ENCODE measurements at regions not wholly inside any gene's neighbourhood (a gene's known extent, or its start where the extent isn't known, plus 50 kb on each side); places are given as distances from the start of the nearest gene placed in this dataset.

DNA sequence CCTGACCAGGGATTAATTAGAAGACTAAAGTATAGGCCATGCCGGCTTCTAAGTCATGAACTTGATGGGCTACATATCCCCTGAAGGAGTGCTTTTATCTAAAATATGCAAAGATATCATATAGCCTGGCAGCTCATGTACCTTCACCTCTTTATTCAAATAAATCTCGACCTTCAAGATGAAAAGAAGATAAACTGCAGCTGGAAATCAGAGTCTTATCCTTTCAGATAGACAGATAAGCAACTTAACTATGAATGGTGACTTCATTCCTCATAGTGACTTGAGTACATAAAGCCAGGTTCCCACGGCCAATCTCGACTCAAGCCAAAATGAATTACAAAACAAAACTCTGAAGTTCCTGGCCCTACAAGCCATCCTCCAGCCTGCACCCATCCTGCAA, 165.3 kb upstream of the KLHL29 start:
- H3K27ac ChIP-seq (ENCODE audit: low read length): no peak overlapping the region
- TF ChIP-seq EZH2 (IDR thresholded peaks at IDR 0.05; ENCODE audit: borderline replicate concordance, low read depth, low read length, severe bottlenecking): no peak
- no peak for TF ChIP-seq CTCF (IDR thresholded peaks at IDR 0.05; ENCODE audit: borderline replicate concordance, extremely low read depth, low read length, poor library complexity, severe bottlenecking)
- H3K4me3 ChIP-seq (ENCODE audit: low read depth in 1 of 2, low read length in 2 of 2): no peak overlapping the region
- no peaks in the 10 kb centered on the region for H3K36me3 ChIP-seq (ENCODE audit: insufficient read depth, low read length)
- no peaks in the 10 kb centered on the region for H3K79me2 ChIP-seq (ENCODE audit: insufficient read depth, low read length)
- H3K9ac ChIP-seq (ENCODE audit: low read depth, low read length): no peak overlapping the region
- no peaks in the 10 kb centered on the region for H3K4me1 ChIP-seq (ENCODE audit: insufficient read depth, low read length)
- no peaks in the 10 kb centered on the region for H3K9me3 ChIP-seq (ENCODE audit: insufficient read depth, low read length, severe bottlenecking)
- no peaks in the 10 kb centered on the region for H4K20me1 ChIP-seq (ENCODE audit: insufficient read depth, low read length)
- ATAC-seq (ENCODE audit: insufficient read depth, low read depth) (no peak), DNase-seq (no peak)
- H3K4me2 ChIP-seq (ENCODE audit: insufficient read depth, low read length): no peak overlapping the region
- no peak overlapping the region for H2AFZ ChIP-seq (ENCODE audit: low read depth, low read length)
- H3K27me3 ChIP-seq (ENCODE audit: insufficient read depth, low read length, poor library complexity): no peaks in the 10 kb centered on the region

GRCh38 chr2:23220513-23221094, 164.4 kb upstream of the KLHL29 start:
- TF ChIP-seq CTCF (IDR thresholded peaks at IDR 0.05; ENCODE audit: borderline replicate concordance, extremely low read depth, low read length, poor library complexity, severe bottlenecking) (no peak), EZH2 (IDR thresholded peaks at IDR 0.05; ENCODE audit: borderline replicate concordance, low read depth, low read length, severe bottlenecking) (no peak)
- Histone ChIP-seq H2AFZ (ENCODE audit: low read depth, low read length) (no peak overlapping the region), H3K27me3 (ENCODE audit: insufficient read depth, low read length, poor library complexity) (no peaks in the 10 kb centered on the region), H3K4me1 (ENCODE audit: insufficient read depth, low read length) (no peaks in the 10 kb centered on the region), H3K9ac (ENCODE audit: low read depth, low read length) (no peak overlapping the region), H3K79me2 (ENCODE audit: insufficient read depth, low read length) (no peaks in the 10 kb centered on the region), H3K9me3 (ENCODE audit: insufficient read depth, low read length, severe bottlenecking) (no peaks in the 10 kb centered on the region), H3K27ac (ENCODE audit: low read length) (no peak overlapping the region), H3K4me2 (ENCODE audit: insufficient read depth, low read length) (no peak overlapping the region), H4K20me1 (ENCODE audit: insufficient read depth, low read length) (no peaks in the 10 kb centered on the region), H3K36me3 (ENCODE audit: insufficient read depth, low read length) (no peaks in the 10 kb centered on the region), H3K4me3 (ENCODE audit: low read depth in 1 of 2, low read length in 2 of 2) (no peak overlapping the region)
- DNase-seq (no peak), ATAC-seq (ENCODE audit: insufficient read depth, low read depth) (no peak)

DNA sequence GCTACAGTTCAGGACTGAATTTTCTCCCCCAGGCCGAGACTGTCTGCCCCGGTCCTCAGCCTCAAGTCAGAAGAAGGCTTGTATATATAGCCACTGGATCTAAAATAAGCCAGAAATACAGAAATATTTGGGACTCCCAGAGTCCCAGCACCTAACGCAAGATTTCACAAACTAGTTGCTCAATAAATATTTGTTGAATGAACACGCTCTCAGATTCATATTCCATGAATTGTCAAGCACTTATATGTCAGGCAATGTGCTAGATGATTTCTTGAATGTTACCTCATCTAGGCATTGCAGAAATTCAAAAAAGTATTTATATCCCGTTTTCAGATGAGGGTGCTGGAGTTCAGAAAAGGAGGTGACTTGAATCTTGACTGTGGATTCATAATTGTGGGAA, 163.7 kb upstream of the KLHL29 start:
- DNase-seq: no peak
- Histone ChIP-seq H2AFZ (ENCODE audit: low read depth, low read length) (no peak overlapping the region), H3K4me2 (ENCODE audit: insufficient read depth, low read length) (no peak overlapping the region), H3K4me1 (ENCODE audit: insufficient read depth, low read length) (no peaks in the 10 kb centered on the region), H3K4me3 (ENCODE audit: low read depth in 1 of 2, low read length in 2 of 2) (no peak overlapping the region), H3K27me3 (ENCODE audit: insufficient read depth, low read length, poor library complexity) (no peaks in the 10 kb centered on the region), H3K36me3 (ENCODE audit: insufficient read depth, low read length) (no peaks in the 10 kb centered on the region), H3K9me3 (ENCODE audit: insufficient read depth, low read length, severe bottlenecking) (no peaks in the 10 kb centered on the region), H3K9ac (ENCODE audit: low read depth, low read length) (no peak overlapping the region), H4K20me1 (ENCODE audit: insufficient read depth, low read length) (no peaks in the 10 kb centered on the region), H3K27ac (ENCODE audit: low read length) (no peak overlapping the region), H3K79me2 (ENCODE audit: insufficient read depth, low read length) (no peaks in the 10 kb centered on the region)
- TF ChIP-seq EZH2 (IDR thresholded peaks at IDR 0.05; ENCODE audit: borderline replicate concordance, low read depth, low read length, severe bottlenecking) (no peak), CTCF (IDR thresholded peaks at IDR 0.05; ENCODE audit: borderline replicate concordance, extremely low read depth, low read length, poor library complexity, severe bottlenecking) (no peak)
- ATAC-seq (ENCODE audit: insufficient read depth, low read depth): no peak

- no peaks in the 10 kb centered on the region for H3K27me3 ChIP-seq (ENCODE audit: insufficient read depth, low read length, poor library complexity)
- no peak for ATAC-seq (ENCODE audit: insufficient read depth, low read depth)
- H3K27ac ChIP-seq (ENCODE audit: low read length): no peak overlapping the region
- TF ChIP-seq EZH2 (IDR thresholded peaks at IDR 0.05; ENCODE audit: borderline replicate concordance, low read depth, low read length, severe bottlenecking) (no peak), CTCF (IDR thresholded peaks at IDR 0.05; ENCODE audit: borderline replicate concordance, extremely low read depth, low read length, poor library complexity, severe bottlenecking) (no peak)
- H3K4me2 ChIP-seq (ENCODE audit: insufficient read depth, low read length): no peak overlapping the region
- no peaks in the 10 kb centered on the region for H3K9me3 ChIP-seq (ENCODE audit: insufficient read depth, low read length, severe bottlenecking)
- H3K4me3 ChIP-seq (ENCODE audit: low read depth in 1 of 2, low read length in 2 of 2): no peak overlapping the region
- H3K4me1 ChIP-seq (ENCODE audit: insufficient read depth, low read length): no peaks in the 10 kb centered on the region
- H3K9ac ChIP-seq (ENCODE audit: low read depth, low read length): no peak overlapping the region
- H3K36me3 ChIP-seq (ENCODE audit: insufficient read depth, low read length): no peaks in the 10 kb centered on the region
- DNase-seq: no peak
- H2AFZ ChIP-seq (ENCODE audit: low read depth, low read length): no peak overlapping the region
- no peaks in the 10 kb centered on the region for H4K20me1 ChIP-seq (ENCODE audit: insufficient read depth, low read length)
- H3K79me2 ChIP-seq (ENCODE audit: insufficient read depth, low read length): no peaks in the 10 kb centered on the region
Observed at GRCh38 chr2:23221901-23222300, 163.1 kb upstream of the KLHL29 start.

Measured in DND-41 (cell line).